Type B pancreatic cell (in vitro differentiated cells): ENCODE measurements at regions not wholly inside any gene's neighbourhood (a gene's known extent, or its start where the extent isn't known, plus 50 kb on each side); places are given as distances from the start of the nearest gene placed in this dataset.

Experiments
- DNase-seq: peaks from one replicate; pipeline ENCODE4 v3.0.0; 2021; ENCODE audit warnings: mixed read lengths; ENCODE audit not compliant: unreplicated experiment; ENCODE audit errors: extremely low spot score
- H3K27ac Mint-ChIP-seq: 2 replicates; pipeline ENCODE4 v1.8.0; 2021; ENCODE audit warnings: mild to moderate bottlenecking, mixed read lengths
- H3K27me3 Mint-ChIP-seq: 2 replicates; pipeline ENCODE4 v1.8.0; 2021; ENCODE audit warnings: mixed read lengths
- H3K36me3 Mint-ChIP-seq: 2 replicates; pipeline ENCODE4 v1.8.0; 2021; ENCODE audit warnings: mixed read lengths
- H3K4me1 Mint-ChIP-seq: one replicate; pipeline ENCODE4 v1.8.0; 2021; ENCODE audit warnings: mixed read lengths; ENCODE audit not compliant: unreplicated experiment
- H3K4me3 Mint-ChIP-seq: 2 replicates; pipeline ENCODE4 v1.8.0; 2021; ENCODE audit warnings: mild to moderate bottlenecking, mixed read lengths
- H3K9me3 Mint-ChIP-seq: 2 replicates; pipeline ENCODE4 v1.8.0; 2021; ENCODE audit warnings: mixed read lengths
- TF ChIP-seq, protein P1 (sequence below): fragments of 200-600 bp; sonication (generic); conservative IDR thresholded peaks from 2 replicates; pipeline ENCODE4 v1.5.0; 2021; ENCODE audit warnings: antibody characterized with exemption, mild to moderate bottlenecking

DNA sequence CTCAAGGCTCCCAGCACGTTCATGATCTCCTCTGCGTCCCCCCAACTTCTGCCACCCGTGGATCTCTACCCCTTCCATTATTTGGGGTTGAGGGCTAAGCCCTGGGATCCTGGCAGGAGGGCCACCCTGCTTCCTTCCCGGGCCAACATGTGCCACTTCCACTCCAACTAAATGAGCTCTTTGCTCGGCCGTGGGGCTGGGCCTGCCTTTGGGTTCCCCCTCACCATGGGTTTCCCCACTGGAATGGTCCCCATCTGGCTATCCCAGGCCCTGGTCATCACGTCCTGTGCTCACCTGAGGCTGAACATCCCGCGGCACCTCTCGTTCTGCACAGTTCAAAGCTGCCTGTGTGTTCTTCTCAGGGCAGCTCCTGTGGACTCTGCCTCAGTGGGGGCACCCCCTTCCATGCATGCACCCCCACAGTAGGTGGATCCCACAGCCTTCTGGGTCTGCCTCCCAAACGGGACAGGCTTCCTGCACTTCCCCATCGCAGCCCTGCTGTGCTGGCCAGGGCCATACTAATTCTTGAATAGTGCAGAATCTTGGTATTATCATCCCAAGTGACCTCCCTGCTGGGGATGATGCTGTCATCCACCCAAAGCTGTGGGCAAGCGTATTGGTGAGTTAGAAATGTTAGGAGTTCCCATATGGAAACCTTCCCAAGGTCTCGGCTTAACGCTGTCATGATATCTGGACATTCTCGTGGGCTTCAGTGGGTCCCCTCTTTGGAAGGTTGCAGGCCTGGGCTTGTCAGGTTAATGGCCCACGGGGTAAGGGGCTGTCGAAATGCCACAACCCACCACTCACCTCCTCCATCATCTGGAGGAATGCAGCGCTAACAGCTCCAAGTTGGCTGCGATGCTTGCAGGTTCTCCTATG, 150.5 kb upstream of the TWIST2 start:
- Mint-ChIP-seq H3K27ac (no peak overlapping the region), H3K9me3 (no peaks in the 10 kb centered on the region), H3K36me3 (no peaks in the 10 kb centered on the region), H3K4me3 (no peak overlapping the region), H3K4me1 (peaks cover 20% of the 10 kb centered on the region), H3K27me3 (peaks cover 6% of the 10 kb centered on the region)
- TF ChIP-seq, protein P1, sequence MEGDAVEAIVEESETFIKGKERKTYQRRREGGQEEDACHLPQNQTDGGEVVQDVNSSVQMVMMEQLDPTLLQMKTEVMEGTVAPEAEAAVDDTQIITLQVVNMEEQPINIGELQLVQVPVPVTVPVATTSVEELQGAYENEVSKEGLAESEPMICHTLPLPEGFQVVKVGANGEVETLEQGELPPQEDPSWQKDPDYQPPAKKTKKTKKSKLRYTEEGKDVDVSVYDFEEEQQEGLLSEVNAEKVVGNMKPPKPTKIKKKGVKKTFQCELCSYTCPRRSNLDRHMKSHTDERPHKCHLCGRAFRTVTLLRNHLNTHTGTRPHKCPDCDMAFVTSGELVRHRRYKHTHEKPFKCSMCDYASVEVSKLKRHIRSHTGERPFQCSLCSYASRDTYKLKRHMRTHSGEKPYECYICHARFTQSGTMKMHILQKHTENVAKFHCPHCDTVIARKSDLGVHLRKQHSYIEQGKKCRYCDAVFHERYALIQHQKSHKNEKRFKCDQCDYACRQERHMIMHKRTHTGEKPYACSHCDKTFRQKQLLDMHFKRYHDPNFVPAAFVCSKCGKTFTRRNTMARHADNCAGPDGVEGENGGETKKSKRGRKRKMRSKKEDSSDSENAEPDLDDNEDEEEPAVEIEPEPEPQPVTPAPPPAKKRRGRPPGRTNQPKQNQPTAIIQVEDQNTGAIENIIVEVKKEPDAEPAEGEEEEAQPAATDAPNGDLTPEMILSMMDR = no peak
- DNase-seq = no peak

DNA sequence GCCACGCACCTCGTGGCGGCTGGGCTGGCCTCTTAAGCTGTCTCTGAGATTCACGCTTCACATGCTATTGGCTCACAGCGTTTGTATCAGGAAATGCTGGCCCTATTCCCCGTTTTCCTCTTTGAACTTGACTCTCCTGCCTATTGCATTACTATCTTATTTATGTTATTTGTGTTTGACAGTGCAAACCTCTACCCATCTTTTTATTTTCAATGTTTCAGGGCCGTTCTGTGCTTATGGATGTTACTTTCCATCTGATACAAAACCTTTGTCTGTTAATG, 149.9 kb upstream of the TWIST2 start:
- TF ChIP-seq, protein P1 = no peak

DNA sequence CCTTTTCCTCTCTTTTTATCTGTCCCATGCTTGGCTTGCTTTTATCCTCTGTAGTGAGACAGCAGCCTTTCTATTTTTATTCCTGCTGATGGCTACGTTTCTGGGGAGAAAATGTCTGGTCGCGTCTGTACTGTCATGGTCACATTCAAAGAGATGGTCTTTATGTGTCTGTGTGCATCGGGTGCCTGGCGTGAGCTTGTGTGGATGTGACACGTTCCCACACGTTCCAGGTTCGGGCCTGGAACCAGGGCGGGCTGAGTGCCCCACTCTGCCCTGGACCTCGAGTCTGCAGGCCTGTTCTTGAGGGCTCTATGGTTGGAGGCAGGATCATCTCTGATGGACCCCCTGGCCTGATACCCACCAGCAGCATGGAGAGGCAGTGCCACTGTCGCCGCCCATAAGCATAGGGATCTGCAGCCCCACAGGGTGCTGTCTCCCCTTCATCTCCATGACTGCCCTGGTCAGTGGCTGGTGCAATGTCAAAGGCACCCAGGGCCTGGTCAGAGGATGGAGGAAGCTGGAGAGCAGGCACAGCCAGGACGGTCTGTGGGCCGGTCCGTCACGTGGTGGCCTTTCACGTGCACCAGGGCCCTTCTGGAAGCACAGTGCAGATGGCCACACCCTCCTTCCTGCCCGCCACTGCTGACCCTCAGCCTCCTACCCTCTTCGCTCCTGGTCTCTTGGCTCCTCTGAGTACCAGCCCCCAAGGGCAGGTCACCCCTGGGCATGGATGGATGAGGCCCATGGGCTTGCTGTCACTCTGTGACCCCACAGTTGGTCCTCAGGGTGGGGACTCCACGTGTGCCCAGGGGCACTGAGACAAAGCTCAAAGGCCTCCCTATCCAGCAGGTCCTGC, 149.2 kb upstream of the TWIST2 start:
- DNase-seq = no peak
- TF ChIP-seq, protein P1 = no peak
- Mint-ChIP-seq H3K36me3 (no peaks in the 10 kb centered on the region), H3K9me3 (no peaks in the 10 kb centered on the region), H3K27ac (no peak overlapping the region), H3K4me1 (peaks cover 20% of the 10 kb centered on the region), H3K27me3 (peaks cover 6% of the 10 kb centered on the region), H3K4me3 (no peak overlapping the region)

More for the DNA sequence above, 149.9 kb upstream of the TWIST2 start:
- Mint-ChIP-seq H3K27ac (no peak overlapping the region), H3K36me3 (no peaks in the 10 kb centered on the region), H3K9me3 (no peaks in the 10 kb centered on the region), H3K27me3 (peaks cover 6% of the 10 kb centered on the region), H3K4me1 (peaks cover 20% of the 10 kb centered on the region), H3K4me3 (no peak overlapping the region)
- DNase-seq = no peak

DNA sequence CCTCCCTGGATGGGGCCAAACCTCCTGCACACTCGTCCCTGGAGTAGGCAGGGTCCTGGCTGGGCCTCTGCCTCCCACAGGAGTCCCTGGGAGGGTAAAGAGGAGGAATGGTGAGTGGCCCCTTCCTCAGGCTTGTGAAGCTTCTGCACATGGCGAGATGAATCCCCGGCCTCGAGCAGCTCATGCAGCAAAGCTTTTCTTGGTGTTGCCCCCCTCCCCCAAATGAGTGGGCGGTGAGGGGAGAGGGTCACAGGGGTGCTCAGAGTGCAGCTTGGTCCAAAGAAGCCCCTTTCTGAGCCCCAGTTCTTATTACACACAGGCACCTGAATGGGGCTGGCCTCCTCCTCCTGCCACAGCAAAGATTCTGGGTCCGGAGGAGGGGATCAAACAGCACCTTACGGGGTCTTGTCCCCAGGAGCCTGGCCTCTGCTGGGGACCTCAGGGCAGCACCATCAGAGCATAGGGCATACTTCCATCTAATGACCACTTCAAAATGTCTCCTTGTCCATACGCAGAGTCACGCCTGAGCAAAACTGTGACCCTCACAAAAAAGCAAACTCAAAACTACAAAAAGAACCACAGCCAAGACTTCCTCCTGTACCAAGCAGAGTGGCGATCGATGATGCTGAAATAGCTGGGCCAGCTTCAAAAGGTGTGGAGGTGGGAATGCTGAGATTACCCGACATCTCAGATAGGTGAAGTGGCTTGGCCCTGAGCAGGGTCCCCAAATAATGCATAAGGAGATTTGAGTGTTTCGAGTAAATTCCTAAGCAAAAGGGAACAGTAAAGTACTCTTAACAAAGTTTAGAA, 148.4 kb upstream of the TWIST2 start:
- H3K36me3 Mint-ChIP-seq = no peaks in the 10 kb centered on the region
- peaks cover 20% of the 10 kb centered on the region for H3K4me1 Mint-ChIP-seq
- TF ChIP-seq, protein P1 = no peak
- H3K9me3 Mint-ChIP-seq = no peaks in the 10 kb centered on the region
- H3K27me3 Mint-ChIP-seq = peaks cover 6% of the 10 kb centered on the region
- H3K27ac Mint-ChIP-seq = no peak overlapping the region
- H3K4me3 Mint-ChIP-seq = no peak overlapping the region
- DNase-seq = no peak

DNA sequence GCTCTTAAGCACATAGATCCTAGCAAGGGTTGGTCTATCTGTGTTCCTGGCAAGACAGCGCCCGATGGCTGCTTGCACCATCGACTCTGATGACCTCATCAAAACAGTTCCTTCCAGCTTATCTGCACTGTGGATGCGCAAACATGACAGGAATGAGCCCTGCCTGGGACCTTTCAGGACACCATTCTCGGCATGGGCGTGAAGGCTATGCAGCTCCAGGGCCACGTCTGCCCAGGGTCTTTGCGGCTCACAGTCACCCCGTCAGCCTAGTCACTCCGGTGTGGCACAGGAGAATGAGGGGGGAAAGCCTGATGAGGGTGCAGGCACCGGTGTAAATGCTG, 147.8 kb upstream of the TWIST2 start:
- no peak overlapping the region for H3K4me3 Mint-ChIP-seq
- H3K27ac Mint-ChIP-seq = no peak overlapping the region
- H3K36me3 Mint-ChIP-seq = no peaks in the 10 kb centered on the region
- peaks cover 7% of the 10 kb centered on the region for H3K27me3 Mint-ChIP-seq
- peaks cover 16% of the 10 kb centered on the region for H3K4me1 Mint-ChIP-seq
- DNase-seq = no peak
- TF ChIP-seq, protein P1 = no peak
- no peaks in the 10 kb centered on the region for H3K9me3 Mint-ChIP-seq
